Progenitor cell of endocrine pancreas (in vitro differentiated cells): ENCODE measurements at regions not wholly inside any gene's neighbourhood (a gene's known extent, or its start where the extent isn't known, plus 50 kb on each side); places are given as distances from the start of the nearest gene placed in this dataset.

ENCODE experiments used
- DNase-seq: peaks from one replicate; pipeline ENCODE4 v3.0.0; 2021; ENCODE audit warnings: low spot score; ENCODE audit not compliant: unreplicated experiment
- H3K27ac Mint-ChIP-seq: 2 replicates; pipeline ENCODE4 v1.8.0; 2021; ENCODE audit warnings: mild to moderate bottlenecking, moderate library complexity, mixed read lengths
- H3K27me3 Mint-ChIP-seq: 2 replicates; pipeline ENCODE4 v1.8.0; 2021; ENCODE audit warnings: mixed read lengths
- H3K36me3 Mint-ChIP-seq: 2 replicates; pipeline ENCODE4 v1.8.0; 2022; ENCODE audit warnings: mixed read lengths; ENCODE audit not compliant: insufficient read depth
- H3K4me1 Mint-ChIP-seq: 2 replicates; pipeline ENCODE4 v1.8.0; 2021; ENCODE audit warnings: low read depth, mixed read lengths
- H3K4me3 Mint-ChIP-seq: 2 replicates; pipeline ENCODE4 v1.8.0; 2021; ENCODE audit warnings: low read depth, mild to moderate bottlenecking, moderate library complexity, mixed read lengths
- H3K9me3 Mint-ChIP-seq: 2 replicates; pipeline ENCODE4 v1.8.0; 2021; ENCODE audit warnings: low read depth, mixed read lengths
- TF ChIP-seq, protein P1 (sequence below): fragments of 200-600 bp; sonication (generic); IDR thresholded peaks from one replicate; pipeline ENCODE4 v1.5.0; 2021; ENCODE audit warnings: antibody characterized with exemption, mild to moderate bottlenecking; ENCODE audit not compliant: unreplicated experiment

DNA sequence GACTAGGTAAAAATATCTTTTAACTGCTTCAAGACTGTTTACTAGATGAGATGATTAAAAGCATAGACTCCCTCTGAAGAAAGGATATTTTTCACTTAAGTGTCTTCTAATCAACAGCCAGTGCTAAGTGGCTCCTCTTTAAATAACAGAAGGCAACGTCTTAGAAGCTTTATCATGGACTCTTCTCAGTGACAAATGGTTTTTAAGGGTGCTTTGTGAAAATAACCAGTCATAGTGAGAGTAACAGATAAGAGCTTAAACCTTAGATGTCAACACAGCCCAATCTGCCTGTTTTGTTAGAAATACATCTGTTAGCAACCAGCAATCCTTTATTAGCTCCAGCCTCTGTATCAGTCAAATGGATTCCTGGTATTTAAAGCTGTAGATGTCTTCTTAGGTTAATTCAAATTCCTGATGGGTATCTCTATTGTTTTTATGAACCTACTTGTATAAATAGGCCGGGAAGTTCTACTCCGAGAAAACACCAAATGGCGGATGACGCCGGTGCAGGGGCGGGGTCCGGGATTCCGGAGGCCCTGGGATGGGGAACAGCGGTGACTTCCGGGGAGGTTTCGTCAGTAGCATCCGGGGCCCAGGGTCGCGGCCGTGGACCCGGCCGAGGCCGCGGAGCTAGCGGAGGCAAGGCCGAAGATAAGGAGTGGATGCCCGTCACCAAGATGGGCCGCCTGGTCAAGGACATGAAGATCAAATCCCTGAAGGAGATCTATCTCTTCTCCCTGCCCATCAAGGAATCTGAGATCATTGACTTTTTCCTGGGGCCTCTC is 285.4 kb downstream of the GPR37 start:
- no peaks in the 10 kb centered on the region for H3K27me3 Mint-ChIP-seq
- H3K36me3 Mint-ChIP-seq = no peaks in the 10 kb centered on the region
- H3K9me3 Mint-ChIP-seq = peaks cover 8% of the 10 kb centered on the region
- TF ChIP-seq, protein P1, sequence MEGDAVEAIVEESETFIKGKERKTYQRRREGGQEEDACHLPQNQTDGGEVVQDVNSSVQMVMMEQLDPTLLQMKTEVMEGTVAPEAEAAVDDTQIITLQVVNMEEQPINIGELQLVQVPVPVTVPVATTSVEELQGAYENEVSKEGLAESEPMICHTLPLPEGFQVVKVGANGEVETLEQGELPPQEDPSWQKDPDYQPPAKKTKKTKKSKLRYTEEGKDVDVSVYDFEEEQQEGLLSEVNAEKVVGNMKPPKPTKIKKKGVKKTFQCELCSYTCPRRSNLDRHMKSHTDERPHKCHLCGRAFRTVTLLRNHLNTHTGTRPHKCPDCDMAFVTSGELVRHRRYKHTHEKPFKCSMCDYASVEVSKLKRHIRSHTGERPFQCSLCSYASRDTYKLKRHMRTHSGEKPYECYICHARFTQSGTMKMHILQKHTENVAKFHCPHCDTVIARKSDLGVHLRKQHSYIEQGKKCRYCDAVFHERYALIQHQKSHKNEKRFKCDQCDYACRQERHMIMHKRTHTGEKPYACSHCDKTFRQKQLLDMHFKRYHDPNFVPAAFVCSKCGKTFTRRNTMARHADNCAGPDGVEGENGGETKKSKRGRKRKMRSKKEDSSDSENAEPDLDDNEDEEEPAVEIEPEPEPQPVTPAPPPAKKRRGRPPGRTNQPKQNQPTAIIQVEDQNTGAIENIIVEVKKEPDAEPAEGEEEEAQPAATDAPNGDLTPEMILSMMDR = no peak
- DNase-seq = no peak
- no peaks in the 10 kb centered on the region for H3K4me1 Mint-ChIP-seq
- H3K27ac Mint-ChIP-seq = no peak overlapping the region
- no peak overlapping the region for H3K4me3 Mint-ChIP-seq

- TF ChIP-seq, protein P1 = no peak
- H3K4me3 Mint-ChIP-seq = no peak overlapping the region
- H3K9me3 Mint-ChIP-seq = peaks cover 3% of the 10 kb centered on the region
- no peaks in the 10 kb centered on the region for H3K27me3 Mint-ChIP-seq
- no peak for DNase-seq
- H3K4me1 Mint-ChIP-seq = peaks cover 24% of the 10 kb centered on the region
- no peaks in the 10 kb centered on the region for H3K36me3 Mint-ChIP-seq
- H3K27ac Mint-ChIP-seq = no peak overlapping the region
Observed at GRCh38 chr7:124462249-124462648, 303.3 kb downstream of the GPR37 start.

GRCh38 chr7:124460555-124460954 is 305.0 kb downstream of the GPR37 start:
- no peak overlapping the region for H3K27ac Mint-ChIP-seq

DNA sequence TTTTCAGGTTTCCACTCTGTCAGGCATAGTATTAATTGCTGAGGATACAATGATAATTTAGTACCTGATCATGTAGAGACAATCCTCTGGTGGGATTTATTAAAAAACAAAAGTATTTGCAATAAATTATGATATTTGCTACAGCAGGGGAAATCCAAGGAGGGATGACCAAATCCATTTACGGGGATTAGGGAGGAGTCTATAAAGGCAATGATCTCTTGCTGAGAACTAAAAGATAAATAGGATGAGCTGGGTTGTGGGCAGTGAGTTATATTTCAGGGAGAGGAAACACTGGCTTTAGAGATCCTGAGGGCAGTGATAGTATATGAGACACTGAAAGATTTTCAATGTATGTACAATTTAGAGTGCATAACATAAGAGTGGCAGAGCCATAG is 305.5 kb downstream of the GPR37 start:
- H3K27me3 Mint-ChIP-seq = no peaks in the 10 kb centered on the region

More at GRCh38 chr7:124460555-124460954, 305.0 kb downstream of the GPR37 start:
- Mint-ChIP-seq H3K4me1 (peaks cover 24% of the 10 kb centered on the region), H3K9me3 (no peaks in the 10 kb centered on the region), H3K36me3 (no peaks in the 10 kb centered on the region), H3K27me3 (no peaks in the 10 kb centered on the region), H3K4me3 (no peak overlapping the region)
- TF ChIP-seq, protein P1 = no peak
- DNase-seq = no peak

GRCh38 chr7:124459101-124460055 is 306.2 kb downstream of the GPR37 start:
- H3K36me3 Mint-ChIP-seq = no peaks in the 10 kb centered on the region
- peaks cover 24% of the 10 kb centered on the region for H3K4me1 Mint-ChIP-seq
- H3K9me3 Mint-ChIP-seq = no peaks in the 10 kb centered on the region
- DNase-seq = no peak
- TF ChIP-seq, protein P1 = no peak
- H3K27ac Mint-ChIP-seq = peak overlapping the region; percentile 3
- no peaks in the 10 kb centered on the region for H3K27me3 Mint-ChIP-seq
- no peak overlapping the region for H3K4me3 Mint-ChIP-seq

More for the DNA sequence above, 305.5 kb downstream of the GPR37 start:
- Mint-ChIP-seq H3K27ac (no peak overlapping the region), H3K9me3 (no peaks in the 10 kb centered on the region), H3K4me1 (peaks cover 24% of the 10 kb centered on the region), H3K4me3 (no peak overlapping the region), H3K36me3 (no peaks in the 10 kb centered on the region)
- TF ChIP-seq, protein P1 = no peak
- no peak for DNase-seq
